ENCODE measurements at regions not wholly inside any gene's neighbourhood (a gene's known extent, or its start where the extent isn't known, plus 50 kb on each side); places are given as distances from the start of the nearest gene placed in this dataset.

- TF ChIP-seq ZNF70 (CRISPR knock-in tag; IDR thresholded peaks at IDR 0.05) (no peak), ZNF8 (CRISPR knock-in tag; IDR thresholded peaks at IDR 0.05) (no peak)
Measured at GRCh38 chr3:177487635-177488186, 290.4 kb upstream of the TBL1XR1 start.

Data from SK-N-SH treated with all-trans-retinoic acid at 6 μM for 48 hours (cell line).